ENCODE measurements at regions not wholly inside any gene's neighbourhood (a gene's known extent, or its start where the extent isn't known, plus 50 kb on each side); places are given as distances from the start of the nearest gene placed in this dataset.
"Not testable (repeated sequence)": the region's sequence is repeated elsewhere in the genome, so short reads cannot be mapped to it uniquely, and the experiment has no call there.

GRCh38 chr6:145098127-145098526, 637.2 kb downstream of the EPM2A start:
- not testable (repeated sequence) for TF ChIP-seq POLR2A, CTCF, EP300, POLR2AphosphoS5 (IDR thresholded peaks at IDR 0.05)

Data from gastroesophageal sphincter (tissue), 3 donors.